ENCODE measurements at regions not wholly inside any gene's neighbourhood (a gene's known extent, or its start where the extent isn't known, plus 50 kb on each side); places are given as distances from the start of the nearest gene placed in this dataset.

DNA sequence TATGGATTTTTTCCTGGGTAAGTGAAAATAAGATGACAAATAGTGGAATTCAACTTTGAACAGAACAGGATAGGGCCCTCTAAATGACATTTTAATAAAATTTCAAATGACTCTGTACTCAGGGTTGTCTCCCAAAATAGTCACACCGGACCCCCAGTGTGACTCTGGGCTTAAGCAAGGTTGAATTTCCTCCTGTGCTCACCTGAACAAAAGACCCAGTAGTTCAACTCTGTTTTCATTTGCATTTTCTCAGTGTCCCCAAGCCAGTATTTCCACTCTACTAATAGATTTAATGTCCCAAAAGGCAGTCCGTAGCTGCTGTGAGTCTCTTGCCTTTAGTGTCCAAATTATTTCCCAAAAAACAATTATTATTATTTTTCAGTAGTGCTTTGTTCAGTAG, 296.6 kb downstream of the PLOD2 start:
- WGBS, 3 donors = 60 to 77% (median 74%) methylated on average over 2 of the region's 2 CpGs

DNA sequence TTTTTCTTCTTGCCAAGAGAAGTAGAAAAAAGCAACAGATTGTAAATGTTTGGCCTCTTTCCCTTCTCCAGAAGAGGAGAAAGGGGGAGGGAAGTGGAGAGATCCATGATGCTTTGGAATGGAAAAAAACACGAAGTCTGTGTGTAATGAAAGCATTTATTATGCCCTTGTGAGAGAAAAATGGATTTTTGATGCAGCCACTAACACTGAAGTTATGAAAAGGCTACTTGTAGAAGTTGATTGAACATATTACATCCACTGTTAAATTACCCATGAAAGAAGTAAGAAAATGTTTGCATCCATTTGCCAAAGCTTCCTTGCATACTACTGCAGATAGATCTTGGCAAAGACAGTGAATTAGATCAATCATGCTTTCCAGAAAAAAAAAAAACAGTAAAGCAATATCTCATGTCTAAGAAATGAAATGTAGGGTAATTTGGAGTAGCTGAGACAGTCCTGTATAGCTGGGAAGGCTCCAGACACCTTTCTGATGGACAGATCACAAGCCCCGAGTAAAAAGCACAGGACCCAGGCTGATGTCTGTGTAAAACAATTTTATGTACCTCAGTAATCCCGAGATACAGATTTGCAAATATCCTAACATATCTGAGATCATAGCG, 295.5 kb downstream of the PLOD2 start:
- DNase-seq (no peak), ATAC-seq (no peak)
- 24 to 39% (median 28%) methylated on average over 4 of the region's 4 CpGs for WGBS, 3 donors
- Histone ChIP-seq H3K27ac (no peak overlapping the region), H3K27me3 (ENCODE audit: insufficient read depth in 3 of 3, low read length in 2 of 3) (no peaks in the 10 kb centered on the region), H3K4me3 (no peak overlapping the region), H3K9me3 (no peaks in the 10 kb centered on the region), H3K36me3 (ENCODE audit: insufficient read depth in 1 of 2, low read depth in 1 of 2) (no peaks in the 10 kb centered on the region), H3K4me1 (no peaks in the 10 kb centered on the region)
- intact Hi-C loops (cut with DNase I) = no loop called here
- TF ChIP-seq, protein P1, sequence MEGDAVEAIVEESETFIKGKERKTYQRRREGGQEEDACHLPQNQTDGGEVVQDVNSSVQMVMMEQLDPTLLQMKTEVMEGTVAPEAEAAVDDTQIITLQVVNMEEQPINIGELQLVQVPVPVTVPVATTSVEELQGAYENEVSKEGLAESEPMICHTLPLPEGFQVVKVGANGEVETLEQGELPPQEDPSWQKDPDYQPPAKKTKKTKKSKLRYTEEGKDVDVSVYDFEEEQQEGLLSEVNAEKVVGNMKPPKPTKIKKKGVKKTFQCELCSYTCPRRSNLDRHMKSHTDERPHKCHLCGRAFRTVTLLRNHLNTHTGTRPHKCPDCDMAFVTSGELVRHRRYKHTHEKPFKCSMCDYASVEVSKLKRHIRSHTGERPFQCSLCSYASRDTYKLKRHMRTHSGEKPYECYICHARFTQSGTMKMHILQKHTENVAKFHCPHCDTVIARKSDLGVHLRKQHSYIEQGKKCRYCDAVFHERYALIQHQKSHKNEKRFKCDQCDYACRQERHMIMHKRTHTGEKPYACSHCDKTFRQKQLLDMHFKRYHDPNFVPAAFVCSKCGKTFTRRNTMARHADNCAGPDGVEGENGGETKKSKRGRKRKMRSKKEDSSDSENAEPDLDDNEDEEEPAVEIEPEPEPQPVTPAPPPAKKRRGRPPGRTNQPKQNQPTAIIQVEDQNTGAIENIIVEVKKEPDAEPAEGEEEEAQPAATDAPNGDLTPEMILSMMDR (IDR thresholded peaks at IDR 0.05) = no peak

More for the DNA sequence above, 296.6 kb downstream of the PLOD2 start:
- intact Hi-C loops (cut with DNase I) = no loop called here
- Histone ChIP-seq H3K27ac (no peak overlapping the region), H3K4me1 (no peaks in the 10 kb centered on the region), H3K9me3 (no peaks in the 10 kb centered on the region), H3K36me3 (ENCODE audit: insufficient read depth in 1 of 2, low read depth in 1 of 2) (no peaks in the 10 kb centered on the region), H3K27me3 (ENCODE audit: insufficient read depth in 3 of 3, low read length in 2 of 3) (no peaks in the 10 kb centered on the region), H3K4me3 (no peak overlapping the region)
- DNase-seq (no peak), ATAC-seq (no peak)
- TF ChIP-seq, protein P1 (IDR thresholded peaks at IDR 0.05) = no peak

DNA sequence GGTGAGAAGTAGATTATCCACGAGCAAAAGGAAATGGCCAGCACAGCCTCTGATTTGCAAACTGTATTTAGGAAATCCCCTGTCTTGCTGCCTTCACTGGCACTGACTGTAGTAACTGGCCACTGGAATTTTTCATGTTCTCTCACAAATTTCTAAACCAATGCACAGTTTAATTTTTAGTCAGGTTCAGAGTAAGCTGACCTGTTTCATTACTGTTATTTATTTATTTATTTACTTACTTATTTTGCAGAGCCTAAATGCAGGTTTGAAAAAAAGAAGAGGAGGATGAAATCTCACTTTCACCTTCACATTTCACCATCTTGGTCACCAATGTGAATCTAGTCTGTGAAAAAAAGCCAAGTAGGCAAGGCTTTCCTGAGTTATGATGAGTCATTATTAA, 291.0 kb downstream of the PLOD2 start:
- ATAC-seq (no peak), DNase-seq (no peak)
- intact Hi-C loops (cut with DNase I) = no loop called here
- 35 to 57% (median 44%) methylated on average over 1 of the region's 1 CpG for WGBS, 3 donors
- H3K27me3 ChIP-seq (ENCODE audit: insufficient read depth in 3 of 3, low read length in 2 of 3) = no peaks in the 10 kb centered on the region
- TF ChIP-seq, protein P1 (IDR thresholded peaks at IDR 0.05) = no peak
- H3K4me1 ChIP-seq = no peaks in the 10 kb centered on the region
- no peak overlapping the region for H3K27ac ChIP-seq
- H3K4me3 ChIP-seq = no peak overlapping the region
- no peaks in the 10 kb centered on the region for H3K9me3 ChIP-seq
- H3K36me3 ChIP-seq (ENCODE audit: insufficient read depth in 1 of 2, low read depth in 1 of 2) = no peaks in the 10 kb centered on the region

DNA sequence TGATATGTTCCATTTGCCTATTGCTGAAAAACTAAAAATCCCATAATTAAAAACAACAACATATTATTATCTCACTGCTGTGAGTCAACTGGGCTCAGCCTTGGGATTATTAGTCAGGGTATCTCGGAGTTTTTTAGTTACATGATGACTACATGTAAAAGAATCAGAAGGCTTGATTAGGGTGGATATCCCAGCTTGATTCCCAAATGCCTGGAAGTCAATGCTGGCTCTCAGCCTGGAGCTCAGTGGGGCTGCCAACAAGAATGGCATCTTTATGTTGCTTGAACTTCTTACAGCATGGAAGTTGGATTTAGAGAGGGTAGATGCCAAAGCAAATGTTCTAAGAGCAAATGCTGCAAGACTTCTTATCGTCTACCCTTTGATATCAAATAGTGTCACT, 278.5 kb downstream of the PLOD2 start:
- ATAC-seq = no peak
- H3K27me3 ChIP-seq (ENCODE audit: insufficient read depth in 3 of 3, low read length in 2 of 3) = no peaks in the 10 kb centered on the region
- 22 to 40% (median 27%) methylated on average over 2 of the region's 2 CpGs for WGBS, 3 donors
- no peak overlapping the region for H3K4me3 ChIP-seq
- DNase-seq = no peak
- H3K9me3 ChIP-seq = no peaks in the 10 kb centered on the region
- TF ChIP-seq, protein P1 (IDR thresholded peaks at IDR 0.05) = no peak
- H3K36me3 ChIP-seq (ENCODE audit: insufficient read depth in 1 of 2, low read depth in 1 of 2) = no peaks in the 10 kb centered on the region
- H3K4me1 ChIP-seq = no peaks in the 10 kb centered on the region
- H3K27ac ChIP-seq = no peak overlapping the region
- intact Hi-C loops (cut with DNase I) = no loop called here

DNA sequence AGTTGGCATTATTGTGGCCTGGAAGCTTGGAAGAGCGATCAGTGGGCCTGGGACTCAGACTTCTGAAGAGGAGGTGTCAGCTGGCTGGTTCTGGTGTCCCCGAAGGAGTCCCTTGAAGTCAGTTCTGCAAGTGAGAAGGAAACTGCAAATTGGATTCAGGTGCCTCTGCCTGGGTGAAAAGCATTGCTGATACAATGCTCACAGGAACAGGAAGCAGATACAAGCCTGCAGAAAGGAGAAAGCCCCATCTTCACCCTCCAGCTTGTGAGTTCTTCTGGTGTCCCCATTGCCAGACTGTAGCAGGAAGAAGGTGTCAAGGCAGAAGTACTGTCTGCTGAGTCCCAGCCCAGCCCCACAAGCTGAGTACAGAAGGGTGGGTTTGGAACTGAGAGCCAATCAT, 271.3 kb downstream of the PLOD2 start:
- Histone ChIP-seq H3K4me1 (no peaks in the 10 kb centered on the region), H3K27me3 (ENCODE audit: insufficient read depth in 3 of 3, low read length in 2 of 3) (no peaks in the 10 kb centered on the region), H3K36me3 (ENCODE audit: insufficient read depth in 1 of 2, low read depth in 1 of 2) (no peaks in the 10 kb centered on the region), H3K27ac (no peak overlapping the region), H3K9me3 (no peaks in the 10 kb centered on the region), H3K4me3 (no peak overlapping the region)
- DNase-seq = no peak
- intact Hi-C loops (cut with DNase I) = no loop called here
- WGBS, 3 donors = 54 to 69% (median 65%) methylated on average over 2 of the region's 2 CpGs
- TF ChIP-seq, protein P1 (IDR thresholded peaks at IDR 0.05) = no peak
- ATAC-seq = no peak
